GM13976 (cell line): ENCODE measurements at regions not wholly inside any gene's neighbourhood (a gene's known extent, or its start where the extent isn't known, plus 50 kb on each side); places are given as distances from the start of the nearest gene placed in this dataset.
A peak's percentile ranks its signal among the peaks of the same experiment; 100 is the strongest.

ENCODE experiments used
- DNase-seq: peaks from one replicate; pipeline ENCODE4 v3.0.0; 2012; ENCODE audit warnings: low spot score
- in situ Hi-C: fragments of 300-500 bp; cut with MboI; formaldehyde crosslinking; loops from one replicate; pipeline ENCODE4 v1.12.0; 2022; ENCODE audit warnings: low sequenced_read_pairs, mixed read lengths, inconsistent platforms; ENCODE audit not compliant: unreplicated experiment
- TF ChIP-seq, protein P1 (sequence below): IDR thresholded peaks from 2 replicates; pipeline ENCODE4 v1.5.1; 2012; ENCODE audit warnings: borderline replicate concordance, mild to moderate bottlenecking; ENCODE audit not compliant: insufficient read depth; ENCODE audit errors: extremely low read depth, missing control alignments, control extremely low read depth

DNA sequence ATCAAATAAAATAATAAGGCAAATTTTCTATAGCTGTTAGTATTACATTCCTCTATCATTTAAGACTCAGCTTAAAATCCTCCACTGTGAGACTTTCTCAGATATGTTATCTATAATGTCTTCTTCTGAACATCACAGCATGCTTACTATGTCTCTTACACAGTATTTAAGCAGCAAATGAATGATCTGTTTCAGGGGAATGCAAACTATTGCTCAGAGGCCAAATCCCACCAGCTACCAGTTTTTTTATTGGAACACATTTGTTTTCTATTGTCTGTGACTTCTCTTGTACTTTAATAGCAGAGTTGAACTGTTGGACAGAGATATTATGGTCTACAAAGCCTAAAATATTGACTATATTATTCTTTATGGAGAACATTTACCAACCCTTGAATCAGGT, 59.6 kb downstream of the C3orf38 start:
- TF ChIP-seq, protein P1, sequence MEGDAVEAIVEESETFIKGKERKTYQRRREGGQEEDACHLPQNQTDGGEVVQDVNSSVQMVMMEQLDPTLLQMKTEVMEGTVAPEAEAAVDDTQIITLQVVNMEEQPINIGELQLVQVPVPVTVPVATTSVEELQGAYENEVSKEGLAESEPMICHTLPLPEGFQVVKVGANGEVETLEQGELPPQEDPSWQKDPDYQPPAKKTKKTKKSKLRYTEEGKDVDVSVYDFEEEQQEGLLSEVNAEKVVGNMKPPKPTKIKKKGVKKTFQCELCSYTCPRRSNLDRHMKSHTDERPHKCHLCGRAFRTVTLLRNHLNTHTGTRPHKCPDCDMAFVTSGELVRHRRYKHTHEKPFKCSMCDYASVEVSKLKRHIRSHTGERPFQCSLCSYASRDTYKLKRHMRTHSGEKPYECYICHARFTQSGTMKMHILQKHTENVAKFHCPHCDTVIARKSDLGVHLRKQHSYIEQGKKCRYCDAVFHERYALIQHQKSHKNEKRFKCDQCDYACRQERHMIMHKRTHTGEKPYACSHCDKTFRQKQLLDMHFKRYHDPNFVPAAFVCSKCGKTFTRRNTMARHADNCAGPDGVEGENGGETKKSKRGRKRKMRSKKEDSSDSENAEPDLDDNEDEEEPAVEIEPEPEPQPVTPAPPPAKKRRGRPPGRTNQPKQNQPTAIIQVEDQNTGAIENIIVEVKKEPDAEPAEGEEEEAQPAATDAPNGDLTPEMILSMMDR, result no peak
- no peak for DNase-seq
- in situ Hi-C loops, result loop anchor here (10.0 to 25.0 kb wide), 3 partner anchors 905 to 1978 kb away; no protein-coding TSS in a partner anchor

DNA sequence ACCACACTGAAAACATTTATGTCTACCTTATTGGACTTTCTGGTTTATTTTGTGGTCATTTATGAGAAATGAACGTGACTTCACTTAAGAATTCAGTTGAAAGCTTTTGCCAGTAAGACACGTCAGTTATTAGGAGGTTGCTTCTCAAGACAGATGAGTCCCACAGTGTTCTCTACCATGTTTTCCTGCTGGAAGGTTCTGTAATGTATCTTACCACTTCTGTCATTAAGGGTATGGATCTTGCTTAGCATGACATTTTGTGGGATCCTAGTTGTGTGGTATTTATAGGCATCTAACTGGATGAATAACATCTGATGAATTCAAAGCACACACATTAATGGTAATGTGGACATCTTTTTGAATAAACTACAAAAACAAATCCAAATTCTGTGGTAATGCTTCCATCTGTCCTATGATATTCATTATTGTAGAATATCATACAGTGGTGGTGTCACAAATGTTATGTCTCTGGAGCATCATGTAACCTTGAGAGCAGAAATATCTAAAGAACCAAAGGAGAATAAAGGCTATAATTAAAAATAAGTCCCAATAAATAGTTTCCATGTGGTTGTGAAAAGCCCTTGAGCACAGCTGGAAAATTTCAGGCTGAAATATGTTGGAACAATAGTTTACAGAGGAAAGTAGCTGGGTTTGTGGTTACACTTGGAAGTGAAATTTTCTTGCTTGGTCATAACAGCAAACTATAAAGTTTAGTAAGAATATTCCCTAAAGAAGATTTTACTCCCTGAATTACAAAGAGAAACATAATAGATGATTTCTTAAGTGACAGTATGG, 61.5 kb downstream of the C3orf38 start:
- TF ChIP-seq, protein P1, result no peak
- in situ Hi-C loops, result loop anchor here (25.0 kb wide), 2 partner anchors 1876 to 1976 kb away; no protein-coding TSS in a partner anchor
- DNase-seq, result no peak

DNA sequence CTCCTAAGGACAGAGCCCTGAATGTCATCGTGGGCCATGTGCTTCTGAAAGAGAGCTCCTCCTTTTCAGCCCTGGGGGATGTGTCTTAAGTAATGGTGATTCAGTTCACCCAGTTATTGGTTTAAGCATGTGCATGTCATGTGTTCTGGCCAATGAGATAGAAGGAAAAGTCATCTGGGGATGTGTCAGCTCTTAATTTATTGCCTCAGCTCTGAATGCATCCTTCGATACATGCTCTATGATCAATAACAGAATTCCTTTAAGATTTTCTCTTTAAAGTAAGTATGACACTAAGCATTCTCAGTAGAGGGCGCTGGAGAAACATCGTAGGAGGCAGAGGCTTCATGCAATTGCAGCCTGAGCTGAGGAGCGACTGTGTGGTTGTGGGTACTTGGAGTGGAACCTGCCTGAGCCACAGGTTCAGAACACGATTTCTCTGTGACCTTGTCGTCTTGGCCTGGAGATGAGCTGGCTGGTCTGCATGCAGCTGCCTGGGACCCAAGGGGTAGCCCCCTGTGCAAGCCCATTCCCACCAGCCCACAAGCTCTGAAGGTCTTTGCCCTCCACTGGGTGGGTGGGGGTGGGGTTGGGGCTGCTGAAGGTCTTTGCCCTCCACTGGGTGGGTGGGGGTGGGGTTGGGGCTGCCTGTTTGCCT, 69.5 kb downstream of the C3orf38 start:
- TF ChIP-seq, protein P1, result peak; percentile 49
- peak; percentile 70 for DNase-seq
- in situ Hi-C loops, result loop anchor here (25.0 kb wide), 2 partner anchors 1868 to 1968 kb away; no protein-coding TSS in a partner anchor

DNA sequence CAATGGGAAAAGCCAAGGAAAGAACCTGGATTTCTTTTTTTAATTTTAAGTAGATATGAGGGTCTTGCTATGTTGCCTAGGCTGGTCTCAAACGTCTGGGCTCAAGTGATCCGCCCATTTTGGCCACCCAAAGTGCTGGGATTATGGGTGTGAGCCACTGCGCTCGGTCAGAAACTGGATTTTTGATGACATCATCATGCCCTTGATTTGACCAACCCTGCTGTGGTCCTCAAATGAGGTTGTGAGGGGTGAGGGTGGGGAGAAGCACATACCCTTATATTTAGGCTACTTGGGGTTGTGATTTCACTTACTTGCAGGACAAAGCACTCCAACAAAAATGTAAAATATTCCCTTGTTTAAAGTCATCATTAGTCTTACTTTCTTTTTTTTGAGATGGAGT, 70.4 kb downstream of the C3orf38 start:
- in situ Hi-C loops, result loop anchor here (25.0 kb wide), 2 partner anchors 1867 to 1967 kb away; no protein-coding TSS in a partner anchor
- TF ChIP-seq, protein P1, result no peak
- DNase-seq, result no peak

DNA sequence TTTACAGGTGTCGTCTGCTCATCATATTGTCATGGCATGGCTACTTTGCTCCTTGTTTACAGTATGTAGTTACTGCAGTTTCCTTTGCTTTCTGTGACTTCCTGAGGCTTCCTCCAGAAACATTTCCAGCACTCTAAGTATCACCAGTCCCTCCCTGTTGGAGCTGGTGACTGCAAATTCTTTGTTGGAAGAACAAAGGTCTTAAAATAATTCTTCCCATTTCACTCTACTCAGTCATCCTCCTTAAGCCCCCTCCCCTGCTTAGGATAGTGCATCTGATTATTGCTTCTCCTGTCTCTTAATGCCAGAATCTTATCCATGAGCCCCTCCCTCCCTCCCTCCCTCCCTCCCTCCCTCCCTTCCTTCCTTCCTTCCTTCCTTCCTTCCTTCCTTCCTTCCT, 72.0 kb downstream of the C3orf38 start:
- DNase-seq, result no peak
- in situ Hi-C loops, result loop anchor here (25.0 kb wide), 2 partner anchors 1866 to 1966 kb away; no protein-coding TSS in a partner anchor
- TF ChIP-seq, protein P1, result no peak

DNA sequence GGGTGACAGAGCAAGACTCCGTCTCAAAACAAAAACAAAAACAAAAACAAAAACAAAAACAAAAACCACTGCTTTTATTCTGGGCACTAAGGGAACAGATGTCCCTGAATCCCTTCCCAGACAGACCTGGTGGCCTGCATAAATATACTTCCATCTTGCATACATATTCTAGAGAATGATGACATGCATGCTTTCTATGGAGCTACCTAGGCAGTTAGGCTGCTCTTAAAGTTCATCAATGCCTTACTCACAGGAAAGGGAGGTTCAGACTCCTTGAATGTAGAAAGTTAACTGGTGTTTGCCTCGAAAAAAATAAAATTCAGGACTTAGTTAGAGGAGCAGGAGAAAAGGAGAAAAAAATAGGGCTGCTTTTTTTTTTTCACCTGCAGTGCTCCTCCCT, 72.6 kb downstream of the C3orf38 start:
- DNase-seq, result no peak
- TF ChIP-seq, protein P1, result no peak
- in situ Hi-C loops, result loop anchor here (25.0 kb wide), 2 partner anchors 1865 to 1965 kb away; no protein-coding TSS in a partner anchor
